ENCODE measurements at regions not wholly inside any gene's neighbourhood (a gene's known extent, or its start where the extent isn't known, plus 50 kb on each side); places are given as distances from the start of the nearest gene placed in this dataset.

- no peaks in the 10 kb centered on the region for H3K9me3 ChIP-seq (ENCODE audit: control insufficient read depth, insufficient read depth, low read length)
- ATAC-seq, result no peak
- no peaks in the 10 kb centered on the region for H3K36me3 Mint-ChIP-seq
- no peak overlapping the region for H3K4me3 Mint-ChIP-seq
- 38% methylated on average over 6 of the region's 6 CpGs for WGBS (ENCODE audit: insufficient coverage)
- no peak overlapping the region for H3K27ac Mint-ChIP-seq
- H3K27me3 Mint-ChIP-seq (ENCODE audit: low read depth in 2 of 2), result peaks cover 21% of the 10 kb centered on the region in 2 donors
- no peak for TF ChIP-seq CTCF (IDR thresholded peaks at IDR 0.05)
- no peak overlapping the region for H3K27ac ChIP-seq (ENCODE audit: low read length)
- no peaks in the 10 kb centered on the region for H3K4me1 Mint-ChIP-seq
- DNase-seq, result no peak
- H3K4me1 ChIP-seq (ENCODE audit: control insufficient read depth, insufficient read depth, low read length), result no peaks in the 10 kb centered on the region
- H3K9me3 Mint-ChIP-seq, result no peaks in the 10 kb centered on the region
- intact Hi-C loops (cut with micrococcal nuclease), result no loop called here
- no peak overlapping the region for H3K4me3 ChIP-seq (ENCODE audit: low read length)
- no peaks in the 10 kb centered on the region for H3K27me3 ChIP-seq (ENCODE audit: control insufficient read depth, insufficient read depth, low read length)
- no peaks in the 10 kb centered on the region for H3K36me3 ChIP-seq (ENCODE audit: control insufficient read depth, insufficient read depth, low read length)
These were observed 102.3 kb upstream of the DRD2 start for GRCh38 chr11:113577356-113578032.

DNA sequence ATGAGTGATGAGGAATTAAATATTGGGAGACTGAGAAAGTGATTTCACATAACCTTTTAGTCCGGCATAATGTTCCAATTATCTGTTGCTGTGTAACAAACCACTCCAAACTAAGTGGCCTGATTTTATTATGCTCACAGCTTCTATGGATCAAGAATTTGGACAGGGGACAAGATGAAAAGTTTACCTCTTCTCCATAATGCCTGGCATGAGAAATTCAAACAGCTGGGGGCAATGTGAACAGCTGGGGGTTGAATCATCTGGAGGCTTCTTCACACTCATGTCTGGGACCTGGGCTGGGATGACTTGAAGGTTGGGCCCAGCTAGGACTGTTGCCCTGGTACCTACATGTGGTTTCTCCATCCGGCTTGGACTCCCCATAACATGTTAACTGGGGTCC lies 99.4 kb upstream of the DRD2 start:
- no peaks in the 10 kb centered on the region for H3K4me1 Mint-ChIP-seq
- no peaks in the 10 kb centered on the region for H3K36me3 Mint-ChIP-seq
- Histone ChIP-seq H3K4me1 (ENCODE audit: control insufficient read depth, insufficient read depth, low read length) (no peaks in the 10 kb centered on the region), H3K27me3 (ENCODE audit: control insufficient read depth, insufficient read depth, low read length) (no peaks in the 10 kb centered on the region), H3K9me3 (ENCODE audit: control insufficient read depth, insufficient read depth, low read length) (no peaks in the 10 kb centered on the region), H3K27ac (ENCODE audit: low read length) (no peak overlapping the region), H3K36me3 (ENCODE audit: control insufficient read depth, insufficient read depth, low read length) (no peaks in the 10 kb centered on the region), H3K4me3 (ENCODE audit: low read length) (no peak overlapping the region)
- no peak for DNase-seq
- H3K4me3 Mint-ChIP-seq, result no peak overlapping the region
- WGBS (ENCODE audit: insufficient coverage), result 80% methylated on average over 1 of the region's 2 CpGs
- no peaks in the 10 kb centered on the region for H3K9me3 Mint-ChIP-seq
- no peak for TF ChIP-seq CTCF (IDR thresholded peaks at IDR 0.05)
- intact Hi-C loops (cut with micrococcal nuclease), result no loop called here
- no peak overlapping the region for H3K27ac Mint-ChIP-seq
- peaks cover 26 to 30% of the 10 kb centered on the region in 2 donors for H3K27me3 Mint-ChIP-seq (ENCODE audit: low read depth in 2 of 2)
- no peak for ATAC-seq

DNA sequence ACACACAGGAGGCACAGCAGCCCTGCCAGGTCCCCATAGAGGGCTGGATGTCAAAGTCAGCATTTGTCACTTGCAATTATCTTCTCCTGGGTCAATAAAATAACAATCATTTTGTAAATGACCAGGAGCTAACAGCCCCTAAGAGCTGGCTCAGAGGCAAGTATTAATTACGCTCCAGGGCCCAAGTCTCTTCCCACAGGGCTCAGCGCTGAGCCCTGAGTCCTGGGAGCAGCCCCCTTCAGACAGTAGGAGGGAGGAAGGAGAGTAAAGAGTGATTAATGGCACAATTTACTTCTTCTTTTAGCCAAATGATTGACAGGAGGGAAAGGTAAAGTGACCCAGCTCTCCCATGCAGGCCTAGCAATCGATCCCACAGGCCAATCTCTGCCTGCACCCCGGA lies 99.0 kb upstream of the DRD2 start:
- Mint-ChIP-seq H3K4me3 (no peak overlapping the region), H3K27me3 (ENCODE audit: low read depth in 2 of 2) (peaks cover 26 to 30% of the 10 kb centered on the region in 2 donors), H3K4me1 (no peaks in the 10 kb centered on the region), H3K27ac (no peak overlapping the region), H3K36me3 (no peaks in the 10 kb centered on the region), H3K9me3 (no peaks in the 10 kb centered on the region)
- intact Hi-C loops (cut with micrococcal nuclease), result no loop called here
- Histone ChIP-seq H3K27me3 (ENCODE audit: control insufficient read depth, insufficient read depth, low read length) (no peaks in the 10 kb centered on the region), H3K4me1 (ENCODE audit: control insufficient read depth, insufficient read depth, low read length) (no peaks in the 10 kb centered on the region), H3K36me3 (ENCODE audit: control insufficient read depth, insufficient read depth, low read length) (no peaks in the 10 kb centered on the region), H3K9me3 (ENCODE audit: control insufficient read depth, insufficient read depth, low read length) (no peaks in the 10 kb centered on the region), H3K4me3 (ENCODE audit: low read length) (no peak overlapping the region), H3K27ac (ENCODE audit: low read length) (no peak overlapping the region)
- DNase-seq (no peak), ATAC-seq (no peak)
- no peak for TF ChIP-seq CTCF (IDR thresholded peaks at IDR 0.05)
- 77% methylated on average over 3 of the region's 4 CpGs for WGBS (ENCODE audit: insufficient coverage)

- WGBS (ENCODE audit: insufficient coverage), result 87% methylated on average over 2 of the region's 4 CpGs
These were observed 97.0 kb upstream of the DRD2 start for GRCh38 chr11:113572136-113572735.

More at GRCh38 chr11:113572136-113572735, 97.0 kb upstream of the DRD2 start:
- no peaks in the 10 kb centered on the region for H3K36me3 ChIP-seq (ENCODE audit: control insufficient read depth, insufficient read depth, low read length)
- H3K4me1 Mint-ChIP-seq, result no peaks in the 10 kb centered on the region
- TF ChIP-seq CTCF (IDR thresholded peaks at IDR 0.05), result no peak
- no peaks in the 10 kb centered on the region for H3K4me1 ChIP-seq (ENCODE audit: control insufficient read depth, insufficient read depth, low read length)
- H3K36me3 Mint-ChIP-seq, result no peaks in the 10 kb centered on the region
- no peaks in the 10 kb centered on the region for H3K9me3 ChIP-seq (ENCODE audit: control insufficient read depth, insufficient read depth, low read length)
- no peak for DNase-seq
- H3K9me3 Mint-ChIP-seq, result no peaks in the 10 kb centered on the region
- no peak overlapping the region for H3K27ac Mint-ChIP-seq
- peaks cover 19 to 24% of the 10 kb centered on the region in 2 donors for H3K27me3 Mint-ChIP-seq (ENCODE audit: low read depth in 2 of 2)
- no peak overlapping the region for H3K4me3 ChIP-seq (ENCODE audit: low read length)
- H3K27ac ChIP-seq (ENCODE audit: low read length), result no peak overlapping the region
- H3K4me3 Mint-ChIP-seq, result no peak overlapping the region
- ATAC-seq, result no peak
- H3K27me3 ChIP-seq (ENCODE audit: control insufficient read depth, insufficient read depth, low read length), result no peaks in the 10 kb centered on the region
- intact Hi-C loops (cut with micrococcal nuclease), result no loop called here

Data from natural killer cell (primary cell).